ENCODE measurements at regions not wholly inside any gene's neighbourhood (a gene's known extent, or its start where the extent isn't known, plus 50 kb on each side); places are given as distances from the start of the nearest gene placed in this dataset.

- H3K4me3 ChIP-seq, result no peak overlapping the region
- peaks cover 0 to 18% (median 12%) of the 10 kb centered on the region in 4 donors for H3K9me3 ChIP-seq
- H3K27ac ChIP-seq, result no peak overlapping the region
- no peaks in the 10 kb centered on the region for H3K27me3 ChIP-seq
- intact Hi-C loops (cut with DNase I; ENCODE audit: low total_unique reads), result no loop called here
- TF ChIP-seq, protein P1, sequence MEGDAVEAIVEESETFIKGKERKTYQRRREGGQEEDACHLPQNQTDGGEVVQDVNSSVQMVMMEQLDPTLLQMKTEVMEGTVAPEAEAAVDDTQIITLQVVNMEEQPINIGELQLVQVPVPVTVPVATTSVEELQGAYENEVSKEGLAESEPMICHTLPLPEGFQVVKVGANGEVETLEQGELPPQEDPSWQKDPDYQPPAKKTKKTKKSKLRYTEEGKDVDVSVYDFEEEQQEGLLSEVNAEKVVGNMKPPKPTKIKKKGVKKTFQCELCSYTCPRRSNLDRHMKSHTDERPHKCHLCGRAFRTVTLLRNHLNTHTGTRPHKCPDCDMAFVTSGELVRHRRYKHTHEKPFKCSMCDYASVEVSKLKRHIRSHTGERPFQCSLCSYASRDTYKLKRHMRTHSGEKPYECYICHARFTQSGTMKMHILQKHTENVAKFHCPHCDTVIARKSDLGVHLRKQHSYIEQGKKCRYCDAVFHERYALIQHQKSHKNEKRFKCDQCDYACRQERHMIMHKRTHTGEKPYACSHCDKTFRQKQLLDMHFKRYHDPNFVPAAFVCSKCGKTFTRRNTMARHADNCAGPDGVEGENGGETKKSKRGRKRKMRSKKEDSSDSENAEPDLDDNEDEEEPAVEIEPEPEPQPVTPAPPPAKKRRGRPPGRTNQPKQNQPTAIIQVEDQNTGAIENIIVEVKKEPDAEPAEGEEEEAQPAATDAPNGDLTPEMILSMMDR (IDR thresholded peaks at IDR 0.05), result no peak
- no peak for TF ChIP-seq POLR2A (IDR thresholded peaks at IDR 0.05)
- TF ChIP-seq EP300 (IDR thresholded peaks at IDR 0.05), result no peak
- H3K4me1 ChIP-seq, result no peaks in the 10 kb centered on the region
- no peaks in the 10 kb centered on the region for H3K36me3 ChIP-seq
- DNase-seq, result no peak
These were observed 54.6 kb upstream of the ADAM23 start for GRCh38 chr2:206388698-206389097.

GRCh38 chr2:206389164-206389563 lies 54.2 kb upstream of the ADAM23 start:
- intact Hi-C loops (cut with DNase I; ENCODE audit: low total_unique reads), result no loop called here
- Histone ChIP-seq H3K4me1 (no peaks in the 10 kb centered on the region), H3K27me3 (no peaks in the 10 kb centered on the region), H3K27ac (no peak overlapping the region), H3K9me3 (peaks cover 0 to 18% (median 13%) of the 10 kb centered on the region in 4 donors), H3K4me3 (no peak overlapping the region), H3K36me3 (no peaks in the 10 kb centered on the region)
- 44 to 72% (median 59%) methylated on average over 2 of the region's 2 CpGs for WGBS, 5 donors
- DNase-seq, result no peak
- TF ChIP-seq EP300 (IDR thresholded peaks at IDR 0.05), result no peak
- TF ChIP-seq POLR2AphosphoS5 (IDR thresholded peaks at IDR 0.05), result no peak
- no peak for TF ChIP-seq POLR2A (IDR thresholded peaks at IDR 0.05)
- TF ChIP-seq, protein P1 (IDR thresholded peaks at IDR 0.05), result no peak

DNA sequence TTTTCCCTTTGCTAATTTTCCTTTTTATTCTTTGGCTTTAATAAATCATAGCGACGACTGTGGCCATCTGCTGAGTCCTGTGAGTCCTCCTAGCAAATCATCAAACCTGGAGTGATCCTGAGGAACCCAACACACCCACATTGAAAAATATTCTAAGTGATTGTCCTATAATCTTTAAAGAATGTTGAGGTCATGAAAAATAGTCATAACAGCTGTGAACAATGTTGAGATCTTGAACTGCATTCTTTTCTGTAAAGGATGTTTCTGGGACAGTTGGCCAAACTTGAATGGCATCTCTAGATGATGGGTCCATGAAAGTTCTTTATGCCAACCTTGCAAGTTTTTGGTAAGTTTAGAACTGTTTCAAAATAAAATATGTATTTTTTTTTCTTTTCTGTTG lies 53.2 kb upstream of the ADAM23 start:
- intact Hi-C loops (cut with DNase I; ENCODE audit: low total_unique reads), result no loop called here
- Histone ChIP-seq H3K4me3 (no peak overlapping the region), H3K27ac (no peak overlapping the region), H3K36me3 (no peaks in the 10 kb centered on the region), H3K27me3 (no peaks in the 10 kb centered on the region), H3K4me1 (no peaks in the 10 kb centered on the region), H3K9me3 (peaks cover 0 to 12% (median 8%) of the 10 kb centered on the region in 4 donors)
- TF ChIP-seq POLR2AphosphoS5 (IDR thresholded peaks at IDR 0.05), result no peak
- 83 to 92% (median 88%) methylated on average over 2 of the region's 2 CpGs for WGBS, 5 donors
- no peak for DNase-seq

GRCh38 chr2:206392118-206392517 lies 51.2 kb upstream of the ADAM23 start:
- H3K9me3 ChIP-seq, result peaks cover 0 to 12% (median 8%) of the 10 kb centered on the region in 4 donors
- no peak overlapping the region for H3K27ac ChIP-seq
- peak in 1 of 2 donors; percentile 12 for DNase-seq
- no peaks in the 10 kb centered on the region for H3K4me1 ChIP-seq
- WGBS, 5 donors, result 8 to 13% (median 11%) methylated on average over 2 of the region's 2 CpGs
- H3K36me3 ChIP-seq, result no peaks in the 10 kb centered on the region
- intact Hi-C loops (cut with DNase I; ENCODE audit: low total_unique reads), result no loop called here
- H3K4me3 ChIP-seq, result no peak overlapping the region
- TF ChIP-seq POLR2AphosphoS5 (IDR thresholded peaks at IDR 0.05) (no peak), EP300 (IDR thresholded peaks at IDR 0.05) (no peak), POLR2A (IDR thresholded peaks at IDR 0.05) (no peak)
- TF ChIP-seq, protein P1 (IDR thresholded peaks at IDR 0.05), result peak in 1 of 7 experiments; percentile 10
- H3K27me3 ChIP-seq, result no peaks in the 10 kb centered on the region
